Right atrium auricular region (tissue), 2 donors: ENCODE measurements at regions not wholly inside any gene's neighbourhood (a gene's known extent, or its start where the extent isn't known, plus 50 kb on each side); places are given as distances from the start of the nearest gene placed in this dataset.
A peak's percentile ranks its signal among the peaks of the same experiment; 100 is the strongest.

ENCODE experiments used
- DNase-seq: peaks from one replicate; pipeline ENCODE4 v3.0.0-alpha.2; 2019; ENCODE audit warnings: low spot score
- H3K27ac ChIP-seq, 2 donors: fragments of 200-600 bp; sonication (generic); 1 replicate in 1 of 2; 2 replicates in 1 of 2; pipeline ENCODE4 v1.5.1; 2016 to 2019
- H3K27me3 ChIP-seq, 2 donors: fragments of 200-600 bp; sonication (generic); one replicate each; pipeline versions ENCODE4 v1.5.1 to v1.6.0; 2017 to 2019
- H3K36me3 ChIP-seq: fragments of 200-600 bp; sonication (generic); one replicate; pipeline ENCODE4 v1.5.1; 2016
- H3K4me1 ChIP-seq, 2 donors: fragments of 200-600 bp; sonication (generic); one replicate each; pipeline versions ENCODE4 v1.5.1 to v1.6.0; 2017 to 2019
- H3K4me3 ChIP-seq, 2 donors: fragments of 200-600 bp; sonication (generic); 1 replicate in 1 of 2; 2 replicates in 1 of 2; pipeline ENCODE4 v1.5.1; 2017 to 2019; ENCODE audit warnings: mild to moderate bottlenecking in 1 of 2, moderate library complexity in 1 of 2
- H3K9me3 ChIP-seq, 2 donors: fragments of 200-600 bp; sonication (generic); one replicate each; pipeline ENCODE4 v1.5.1; 2019
- TF ChIP-seq, protein P1 (sequence below), 2 donors: fragments of 200-600 bp; sonication (generic); IDR thresholded peaks; one replicate each; pipeline ENCODE4 v1.5.1; 2019; ENCODE audit warnings: antibody characterized with exemption in 2 of 2

GRCh38 chr1:108027389-108027788 is 62.4 kb upstream of the VAV3 start:
- H3K9me3 ChIP-seq: no peaks in the 10 kb centered on the region
- H3K4me1 ChIP-seq: no peaks in the 10 kb centered on the region
- DNase-seq: no peak

DNA sequence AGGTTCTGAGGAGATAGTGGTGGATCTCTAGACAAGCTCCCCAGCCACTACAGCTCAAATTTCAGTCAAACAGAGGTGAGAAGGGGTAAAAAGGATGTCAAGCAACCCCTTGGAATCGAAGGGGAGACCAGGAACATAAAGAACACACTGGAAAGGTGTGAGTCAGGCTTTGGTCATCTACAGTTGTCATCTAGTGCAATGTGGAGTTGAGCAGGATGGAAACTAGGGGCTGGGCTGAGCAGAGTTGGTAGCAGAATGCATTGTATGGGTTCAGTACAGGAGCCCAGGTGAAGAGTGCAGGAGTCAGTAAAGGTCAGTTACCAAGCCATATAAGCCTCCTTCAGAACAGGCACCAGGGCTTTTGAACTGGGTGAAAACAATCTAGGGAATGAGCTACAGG is 52.7 kb upstream of the VAV3 start:
- Histone ChIP-seq H3K9me3 (no peaks in the 10 kb centered on the region), H3K36me3 (no peaks in the 10 kb centered on the region), H3K27ac (no peak overlapping the region), H3K27me3 (no peaks in the 10 kb centered on the region), H3K4me1 (peaks cover 0 to 14% of the 10 kb centered on the region in 2 donors), H3K4me3 (no peak overlapping the region)
- TF ChIP-seq, protein P1, sequence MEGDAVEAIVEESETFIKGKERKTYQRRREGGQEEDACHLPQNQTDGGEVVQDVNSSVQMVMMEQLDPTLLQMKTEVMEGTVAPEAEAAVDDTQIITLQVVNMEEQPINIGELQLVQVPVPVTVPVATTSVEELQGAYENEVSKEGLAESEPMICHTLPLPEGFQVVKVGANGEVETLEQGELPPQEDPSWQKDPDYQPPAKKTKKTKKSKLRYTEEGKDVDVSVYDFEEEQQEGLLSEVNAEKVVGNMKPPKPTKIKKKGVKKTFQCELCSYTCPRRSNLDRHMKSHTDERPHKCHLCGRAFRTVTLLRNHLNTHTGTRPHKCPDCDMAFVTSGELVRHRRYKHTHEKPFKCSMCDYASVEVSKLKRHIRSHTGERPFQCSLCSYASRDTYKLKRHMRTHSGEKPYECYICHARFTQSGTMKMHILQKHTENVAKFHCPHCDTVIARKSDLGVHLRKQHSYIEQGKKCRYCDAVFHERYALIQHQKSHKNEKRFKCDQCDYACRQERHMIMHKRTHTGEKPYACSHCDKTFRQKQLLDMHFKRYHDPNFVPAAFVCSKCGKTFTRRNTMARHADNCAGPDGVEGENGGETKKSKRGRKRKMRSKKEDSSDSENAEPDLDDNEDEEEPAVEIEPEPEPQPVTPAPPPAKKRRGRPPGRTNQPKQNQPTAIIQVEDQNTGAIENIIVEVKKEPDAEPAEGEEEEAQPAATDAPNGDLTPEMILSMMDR (IDR thresholded peaks at IDR 0.05): no peak
- no peak for DNase-seq

More at GRCh38 chr1:108027389-108027788, 62.4 kb upstream of the VAV3 start:
- no peak overlapping the region for H3K27ac ChIP-seq
- H3K27me3 ChIP-seq: no peaks in the 10 kb centered on the region
- H3K36me3 ChIP-seq: no peaks in the 10 kb centered on the region
- TF ChIP-seq, protein P1 (IDR thresholded peaks at IDR 0.05): no peak
- no peak overlapping the region for H3K4me3 ChIP-seq

DNA sequence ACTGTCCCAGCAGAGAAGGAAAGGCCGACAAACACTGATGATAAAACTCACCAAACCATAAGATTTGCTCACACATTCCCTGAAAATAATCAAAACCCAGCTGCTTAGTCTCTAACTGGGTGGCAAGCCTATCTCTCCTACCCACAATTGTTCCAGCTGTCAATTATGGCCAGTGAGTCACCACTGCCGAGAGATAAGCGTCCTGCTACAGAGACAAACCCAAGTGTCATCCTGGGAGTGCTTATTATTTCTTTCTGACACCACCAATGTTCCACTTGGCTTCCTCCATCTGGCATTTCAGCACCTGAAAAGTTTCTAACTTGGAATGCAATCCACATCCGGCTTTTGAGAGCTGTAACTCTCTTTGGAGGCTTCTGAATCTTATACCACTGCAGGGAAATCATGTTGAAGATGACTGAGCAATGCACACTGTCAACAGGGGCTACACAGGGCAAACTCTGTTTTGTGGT is 51.5 kb upstream of the VAV3 start:
- H3K4me1 ChIP-seq: peaks cover 0 to 14% of the 10 kb centered on the region in 2 donors
- no peak for DNase-seq
- TF ChIP-seq, protein P1 (IDR thresholded peaks at IDR 0.05): no peak

More for the DNA sequence above, 51.5 kb upstream of the VAV3 start:
- Histone ChIP-seq H3K27ac (peak overlapping the region in 1 of 2 donors; percentile 58), H3K27me3 (no peaks in the 10 kb centered on the region), H3K36me3 (no peaks in the 10 kb centered on the region), H3K9me3 (no peaks in the 10 kb centered on the region), H3K4me3 (no peak overlapping the region)
